SK-N-SH (cell line): ENCODE measurements at regions not wholly inside any gene's neighbourhood (a gene's known extent, or its start where the extent isn't known, plus 50 kb on each side); places are given as distances from the start of the nearest gene placed in this dataset.

Experiments
- CHD2 ChIP-seq: fragments of 150-350 bp; IDR thresholded peaks from 2 replicates; pipeline ENCODE4 v1.6.1; 2018; ENCODE audit warnings: low read length; ENCODE audit not compliant: partially characterized antibody
- CTCF ChIP-seq: fragments of 200-600 bp; sonication (generic); IDR thresholded peaks from 2 replicates; pipeline ENCODE4 v1.6.1; 2017; ENCODE audit warnings: antibody characterized with exemption, mild to moderate bottlenecking, moderate library complexity
- NRF1 ChIP-seq: IDR thresholded peaks from 2 replicates; pipeline ENCODE4 v1.6.1; 2012; ENCODE audit warnings: low read depth, mild to moderate bottlenecking, low read length
- REST ChIP-seq: IDR thresholded peaks from 2 replicates; pipeline ENCODE4 v1.6.1; 2012; ENCODE audit warnings: mild to moderate bottlenecking, low read depth, low read length, moderate library complexity
- TAF1 ChIP-seq: IDR thresholded peaks from 2 replicates; pipeline ENCODE4 v1.6.1; 2012; ENCODE audit warnings: low read depth, mild to moderate bottlenecking, low read length, moderate library complexity, borderline replicate concordance

GRCh38 chr2:48006094-48006493 is 99.8 kb upstream of the FBXO11 start:
- TF ChIP-seq TAF1 (no peak), NRF1 (no peak), CHD2 (no peak), CTCF (no peak), REST (no peak)
